SK-N-SH treated with all-trans-retinoic acid at 6 μM for 48 hours (cell line): ENCODE measurements at regions not wholly inside any gene's neighbourhood (a gene's known extent, or its start where the extent isn't known, plus 50 kb on each side); places are given as distances from the start of the nearest gene placed in this dataset.

Source experiments
- ARNTL ChIP-seq: fragments of 450-650 bp; formaldehyde crosslinking; IDR thresholded peaks from 2 replicates; pipeline ENCODE4 v1.5.0; 2020; ENCODE audit warnings: low read depth, mild to moderate bottlenecking, moderate library complexity, borderline replicate concordance
- TCF4 ChIP-seq: fragments of 250-450 bp; sonication (Bioruptor Pico); IDR thresholded peaks from 2 replicates; pipeline ENCODE4 v1.8.0; 2021; ENCODE audit warnings: mild to moderate bottlenecking, moderate library complexity, borderline replicate concordance

GRCh38 chr2:221792971-221793521 lies 220.9 kb upstream of the EPHA4 start:
- TF ChIP-seq TCF4 (CRISPR knock-in tag) (no peak), ARNTL (no peak)
